ENCODE measurements at regions not wholly inside any gene's neighbourhood (a gene's known extent, or its start where the extent isn't known, plus 50 kb on each side); places are given as distances from the start of the nearest gene placed in this dataset.

- no peak for DNase-seq (ENCODE audit: low read depth, low spot score)
- Mint-ChIP-seq H3K4me3 (no peak overlapping the region), H3K27ac (ENCODE audit: unreplicated experiment) (no peak overlapping the region), H3K36me3 (ENCODE audit: low read depth) (peaks cover 10% of the 10 kb centered on the region), H3K9me3 (peaks cover 20% of the 10 kb centered on the region), H3K27me3 (ENCODE audit: low read depth) (no peaks in the 10 kb centered on the region), H3K4me1 (no peaks in the 10 kb centered on the region)
- TF ChIP-seq CTCF (conservative IDR thresholded peaks at IDR 0.05): no peak
Measured at GRCh38 chr9:78848061-78848460, 551.1 kb downstream of the PSAT1 start.

GRCh38 chr9:78856144-78856543, 559.2 kb downstream of the PSAT1 start:
- Mint-ChIP-seq H3K36me3 (ENCODE audit: low read depth) (no peaks in the 10 kb centered on the region), H3K27me3 (ENCODE audit: low read depth) (peaks cover 3% of the 10 kb centered on the region), H3K4me1 (peaks cover 34% of the 10 kb centered on the region), H3K27ac (ENCODE audit: unreplicated experiment) (no peak overlapping the region), H3K4me3 (no peak overlapping the region), H3K9me3 (no peaks in the 10 kb centered on the region)
- no peak for TF ChIP-seq CTCF (conservative IDR thresholded peaks at IDR 0.05)
- no peak for DNase-seq (ENCODE audit: low read depth, low spot score)

GRCh38 chr9:78856781-78857180, 559.9 kb downstream of the PSAT1 start:
- H3K4me1 Mint-ChIP-seq: peaks cover 34% of the 10 kb centered on the region
- H3K27ac Mint-ChIP-seq (ENCODE audit: unreplicated experiment): no peak overlapping the region
- H3K4me3 Mint-ChIP-seq: no peak overlapping the region
- TF ChIP-seq CTCF (conservative IDR thresholded peaks at IDR 0.05): no peak
- DNase-seq (ENCODE audit: low read depth, low spot score): no peak
- no peaks in the 10 kb centered on the region for H3K36me3 Mint-ChIP-seq (ENCODE audit: low read depth)
- no peaks in the 10 kb centered on the region for H3K9me3 Mint-ChIP-seq
- H3K27me3 Mint-ChIP-seq (ENCODE audit: low read depth): peaks cover 3% of the 10 kb centered on the region

GRCh38 chr9:78857373-78858225, 560.7 kb downstream of the PSAT1 start:
- Mint-ChIP-seq H3K4me3 (no peak overlapping the region), H3K36me3 (ENCODE audit: low read depth) (no peaks in the 10 kb centered on the region), H3K4me1 (peaks cover 34% of the 10 kb centered on the region), H3K27me3 (ENCODE audit: low read depth) (peaks cover 3% of the 10 kb centered on the region), H3K27ac (ENCODE audit: unreplicated experiment) (no peak overlapping the region), H3K9me3 (no peaks in the 10 kb centered on the region)
- DNase-seq (ENCODE audit: low read depth, low spot score): peak; percentile 21
- TF ChIP-seq CTCF (conservative IDR thresholded peaks at IDR 0.05): no peak

- H3K4me1 Mint-ChIP-seq: peaks cover 34% of the 10 kb centered on the region
- no peak overlapping the region for H3K27ac Mint-ChIP-seq (ENCODE audit: unreplicated experiment)
Measured at GRCh38 chr9:78858266-78858665, 561.3 kb downstream of the PSAT1 start.

More at GRCh38 chr9:78858266-78858665, 561.3 kb downstream of the PSAT1 start:
- peak; percentile 3 for DNase-seq (ENCODE audit: low read depth, low spot score)
- no peak overlapping the region for H3K4me3 Mint-ChIP-seq
- peaks cover 3% of the 10 kb centered on the region for H3K27me3 Mint-ChIP-seq (ENCODE audit: low read depth)
- no peaks in the 10 kb centered on the region for H3K36me3 Mint-ChIP-seq (ENCODE audit: low read depth)
- no peak for TF ChIP-seq CTCF (conservative IDR thresholded peaks at IDR 0.05)
- no peaks in the 10 kb centered on the region for H3K9me3 Mint-ChIP-seq

Measured in neural crest cell (in vitro differentiated cells).